Fibroblast of peridontal ligament (primary cell): ENCODE measurements at regions not wholly inside any gene's neighbourhood (a gene's known extent, or its start where the extent isn't known, plus 50 kb on each side); places are given as distances from the start of the nearest gene placed in this dataset.
A peak's percentile ranks its signal among the peaks of the same experiment; 100 is the strongest.

Source experiments
- DNase-seq: peaks from one replicate; pipeline ENCODE4 v3.0.0-alpha.2; 2010; ENCODE audit errors: extremely low read depth

DNA sequence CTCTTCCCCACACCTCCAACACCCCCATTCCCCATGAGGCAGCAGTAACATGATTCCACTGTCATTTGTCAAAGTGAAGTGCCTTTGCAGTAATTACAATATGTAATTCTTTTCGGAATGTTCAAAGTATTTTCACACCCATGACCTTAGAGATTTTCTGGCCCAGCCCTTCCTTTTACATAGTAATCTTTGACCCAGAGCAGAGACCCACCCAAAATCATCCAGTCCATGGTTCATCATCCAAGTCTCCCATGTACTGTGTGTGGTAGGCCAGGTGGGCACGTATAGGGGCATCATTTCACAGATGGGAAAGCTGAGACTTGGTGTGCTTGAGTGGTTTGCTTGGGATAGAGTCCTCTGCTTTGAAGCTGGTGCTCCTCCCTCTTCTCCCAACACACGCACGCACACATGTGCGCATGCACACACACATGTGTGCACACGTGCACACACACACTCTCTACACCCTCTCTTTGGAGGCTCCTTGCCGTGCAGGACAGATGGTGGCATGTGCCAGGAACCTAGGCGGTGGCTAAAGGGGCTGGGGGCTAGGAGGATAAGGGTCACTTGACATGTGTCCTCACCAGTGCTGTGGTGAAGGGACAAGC is 284.7 kb upstream of the ROPN1 start:
- DNase-seq: no peak

- no peak for DNase-seq
These were observed 285.4 kb upstream of the ROPN1 start for GRCh38 chr3:124277144-124277890.

GRCh38 chr3:124281453-124282316 is 289.8 kb upstream of the ROPN1 start:
- peak; percentile 58 for DNase-seq

- no peak for DNase-seq
These were observed 291.1 kb upstream of the ROPN1 start for GRCh38 chr3:124282751-124283651.

- no peak for DNase-seq
These were observed 291.7 kb upstream of the ROPN1 start for GRCh38 chr3:124283652-124284023.

- no peak for DNase-seq
These were observed 297.1 kb upstream of the ROPN1 start for GRCh38 chr3:124288996-124289395.

DNA sequence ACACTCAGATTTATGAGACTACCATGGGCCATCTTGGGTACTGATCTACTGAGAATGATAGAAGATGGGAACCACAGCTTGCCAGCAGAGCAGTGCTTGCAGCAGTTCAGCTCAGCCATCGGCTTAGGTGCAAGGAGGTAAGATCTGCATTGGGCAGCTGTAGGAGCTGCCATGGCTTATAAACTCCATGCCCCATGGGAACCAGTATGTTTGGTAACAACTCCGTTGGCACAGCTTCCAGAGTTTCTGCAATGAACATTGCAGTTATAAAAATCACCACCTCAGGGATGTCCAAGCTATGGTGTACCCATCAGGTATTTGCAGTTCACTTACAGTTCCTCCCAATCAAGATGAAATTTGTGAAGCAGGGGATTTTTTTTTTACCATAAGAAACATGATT is 299.1 kb upstream of the ROPN1 start:
- DNase-seq: no peak

DNA sequence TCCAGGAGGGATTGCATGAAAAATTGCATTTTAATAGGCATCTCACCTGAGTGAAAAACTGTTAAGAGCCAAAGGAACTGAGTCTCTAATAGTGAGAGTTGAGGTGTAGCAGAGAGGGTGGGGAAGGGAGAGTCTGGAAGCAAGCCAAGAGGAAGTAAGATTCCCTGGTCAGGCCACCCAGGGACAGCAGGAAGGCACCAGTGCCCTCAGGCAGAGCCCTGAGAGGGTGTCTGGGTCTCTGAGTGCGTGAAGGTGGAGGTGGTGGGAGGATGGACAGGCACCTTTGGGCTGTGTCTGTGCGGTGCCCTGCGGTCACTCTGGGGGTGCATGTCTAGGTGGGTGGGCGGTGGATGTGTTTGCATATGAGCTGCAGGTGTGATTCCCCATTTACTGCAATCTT is 300.4 kb upstream of the ROPN1 start:
- no peak for DNase-seq

GRCh38 chr3:124293584-124293983 is 301.7 kb upstream of the ROPN1 start:
- DNase-seq: no peak

GRCh38 chr3:124295362-124295761 is 303.4 kb upstream of the ROPN1 start:
- no peak for DNase-seq

GRCh38 chr3:124296406-124296805 is 304.5 kb upstream of the ROPN1 start:
- no peak for DNase-seq

GRCh38 chr3:124297062-124297980 is 305.4 kb upstream of the ROPN1 start:
- DNase-seq: no peak

GRCh38 chr3:124298301-124298700 is 306.4 kb upstream of the ROPN1 start:
- DNase-seq: no peak

- no peak for DNase-seq
These were observed 307.0 kb upstream of the ROPN1 start for GRCh38 chr3:124298951-124299350.

DNA sequence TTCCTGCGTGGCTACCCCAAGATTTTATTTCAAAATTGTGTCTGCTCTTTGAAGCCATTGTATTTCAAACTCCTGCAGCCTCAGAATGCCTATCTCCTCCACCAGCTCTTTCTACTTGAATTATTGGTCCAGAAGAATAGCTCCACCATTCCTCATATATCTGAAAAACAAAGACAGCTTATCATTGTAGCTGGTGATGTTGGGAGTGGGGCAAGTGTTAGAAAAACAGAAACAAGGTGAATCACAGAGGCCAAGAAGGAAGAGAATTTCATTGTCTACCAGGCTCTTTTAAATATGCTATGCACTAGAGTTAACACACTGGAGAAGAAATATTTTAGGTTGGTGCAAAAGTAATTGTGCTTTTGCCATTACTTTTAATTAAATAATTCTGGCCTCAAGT is 307.9 kb upstream of the ROPN1 start:
- no peak for DNase-seq

GRCh38 chr3:124300416-124300815 is 308.5 kb upstream of the ROPN1 start:
- DNase-seq: no peak

GRCh38 chr3:124303305-124303910 is 311.5 kb upstream of the ROPN1 start:
- DNase-seq: no peak

DNA sequence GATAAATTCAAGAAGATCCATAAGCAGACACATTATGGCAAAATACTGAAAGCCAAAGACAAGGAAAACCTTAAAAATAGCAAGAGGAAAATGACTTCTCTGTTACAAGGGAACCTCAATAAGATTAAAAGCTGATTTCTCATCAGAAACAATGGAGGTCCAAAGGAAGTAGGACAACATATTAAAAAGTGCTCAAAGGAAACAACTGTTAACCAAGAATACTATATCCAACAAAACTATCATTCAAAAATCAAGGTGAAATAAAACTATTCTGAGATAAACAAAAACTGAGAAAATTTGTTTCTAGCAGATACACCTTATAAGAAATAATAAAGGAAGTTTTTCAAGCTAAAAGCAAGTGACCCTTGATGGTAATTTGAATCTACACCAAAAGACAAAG is 314.7 kb upstream of the ROPN1 start:
- no peak for DNase-seq

GRCh38 chr3:124313621-124314020 is 321.7 kb upstream of the ROPN1 start:
- DNase-seq: no peak
